DOHH2 (cell line): ENCODE measurements at regions not wholly inside any gene's neighbourhood (a gene's known extent, or its start where the extent isn't known, plus 50 kb on each side); places are given as distances from the start of the nearest gene placed in this dataset.

Experiments
- EZH2phosphoT487 ChIP-seq: fragments of 200-600 bp; sonication (generic); IDR thresholded peaks from 2 replicates; pipeline ENCODE4 v1.6.1; 2017; ENCODE audit warnings: borderline replicate concordance, mild to moderate bottlenecking, antibody characterized with exemption, low read length, moderate library complexity, mixed read lengths
- TF ChIP-seq, protein P1 (sequence below): fragments of 200-600 bp; sonication (generic); IDR thresholded peaks from one replicate; pipeline ENCODE4 v1.5.1; 2014; ENCODE audit warnings: antibody characterized with exemption, mild to moderate bottlenecking, low read depth, low read length; ENCODE audit not compliant: poor library complexity, severe bottlenecking

DNA sequence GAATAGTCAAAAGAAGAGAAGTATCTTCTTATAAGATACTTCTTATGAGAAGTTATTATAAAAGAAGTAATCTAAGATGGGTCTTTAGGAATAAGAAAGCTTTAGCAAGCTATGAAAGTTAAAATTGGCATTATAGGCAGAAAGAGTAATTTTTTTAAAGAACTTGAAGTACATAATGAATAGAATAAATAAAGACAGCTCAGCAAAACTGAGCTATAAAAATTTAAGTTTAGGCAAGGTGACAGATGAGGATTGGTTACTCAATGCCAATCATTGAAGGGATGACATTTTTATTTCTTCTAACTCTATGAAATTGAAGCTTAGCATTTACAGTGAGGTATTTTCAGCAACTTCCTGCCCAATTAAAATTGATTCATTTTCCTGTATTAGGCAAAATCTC, 966.8 kb downstream of the BRINP3 start:
- TF ChIP-seq, protein P1, sequence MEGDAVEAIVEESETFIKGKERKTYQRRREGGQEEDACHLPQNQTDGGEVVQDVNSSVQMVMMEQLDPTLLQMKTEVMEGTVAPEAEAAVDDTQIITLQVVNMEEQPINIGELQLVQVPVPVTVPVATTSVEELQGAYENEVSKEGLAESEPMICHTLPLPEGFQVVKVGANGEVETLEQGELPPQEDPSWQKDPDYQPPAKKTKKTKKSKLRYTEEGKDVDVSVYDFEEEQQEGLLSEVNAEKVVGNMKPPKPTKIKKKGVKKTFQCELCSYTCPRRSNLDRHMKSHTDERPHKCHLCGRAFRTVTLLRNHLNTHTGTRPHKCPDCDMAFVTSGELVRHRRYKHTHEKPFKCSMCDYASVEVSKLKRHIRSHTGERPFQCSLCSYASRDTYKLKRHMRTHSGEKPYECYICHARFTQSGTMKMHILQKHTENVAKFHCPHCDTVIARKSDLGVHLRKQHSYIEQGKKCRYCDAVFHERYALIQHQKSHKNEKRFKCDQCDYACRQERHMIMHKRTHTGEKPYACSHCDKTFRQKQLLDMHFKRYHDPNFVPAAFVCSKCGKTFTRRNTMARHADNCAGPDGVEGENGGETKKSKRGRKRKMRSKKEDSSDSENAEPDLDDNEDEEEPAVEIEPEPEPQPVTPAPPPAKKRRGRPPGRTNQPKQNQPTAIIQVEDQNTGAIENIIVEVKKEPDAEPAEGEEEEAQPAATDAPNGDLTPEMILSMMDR, result no peak
- TF ChIP-seq EZH2phosphoT487, result no peak
